GM12891 (cell line): ENCODE measurements at regions not wholly inside any gene's neighbourhood (a gene's known extent, or its start where the extent isn't known, plus 50 kb on each side); places are given as distances from the start of the nearest gene placed in this dataset.

Source experiments
- POLR2A ChIP-seq: IDR thresholded peaks from 2 replicates; pipeline ENCODE4 v1.6.1; 2011; ENCODE audit warnings: low read depth, low read length, control low read depth
- POLR2AphosphoS5 ChIP-seq: IDR thresholded peaks from 2 replicates; pipeline ENCODE4 v1.6.1; 2011; ENCODE audit warnings: low read depth, low read length, control low read depth
- SPI1 ChIP-seq: IDR thresholded peaks from 2 replicates; pipeline ENCODE4 v1.6.1; 2011; ENCODE audit warnings: low read depth, low read length, control low read depth

- TF ChIP-seq POLR2AphosphoS5 (no peak), POLR2A (no peak), SPI1 (no peak)
These were observed 680.1 kb upstream of the PTBP2 start for GRCh38 chr1:96041470-96041869.
